ENCODE measurements at regions not wholly inside any gene's neighbourhood (a gene's known extent, or its start where the extent isn't known, plus 50 kb on each side); places are given as distances from the start of the nearest gene placed in this dataset.

GRCh38 chr13:73368608-73369007 is 309.8 kb downstream of the KLF5 start:
- TF ChIP-seq TCF7L2 (IDR thresholded peaks at IDR 0.05; ENCODE audit: borderline replicate concordance, extremely low read depth, insufficient read depth, insufficient read length) = no peak
- no peak for TF ChIP-seq POLR2A (IDR thresholded peaks at IDR 0.05; ENCODE audit: borderline replicate concordance, extremely low read depth, insufficient read depth, insufficient read length)
- no peak for TF ChIP-seq CTCF (IDR thresholded peaks at IDR 0.05 in 2 of 3, conservative IDR thresholded peaks at IDR 0.05 in 1 of 3; ENCODE audit: borderline replicate concordance in 1 of 3, insufficient read depth in 1 of 3, low read depth in 2 of 3, low read length in 2 of 3)
- no peak for TF ChIP-seq ELF1 (IDR thresholded peaks at IDR 0.05; ENCODE audit: borderline replicate concordance, low read depth)
- no peak for TF ChIP-seq RAD21 (IDR thresholded peaks at IDR 0.05; ENCODE audit: low read depth)
- no peak for TF ChIP-seq EZH2 (IDR thresholded peaks at IDR 0.05)
- no peak for TF ChIP-seq POLR2AphosphoS5 (IDR thresholded peaks at IDR 0.05; ENCODE audit: low read depth, low read length)
- no peak for TF ChIP-seq SP1 (IDR thresholded peaks at IDR 0.05; ENCODE audit: low read depth)

Measured in HCT116 (cell line).